ENCODE measurements at regions not wholly inside any gene's neighbourhood (a gene's known extent, or its start where the extent isn't known, plus 50 kb on each side); places are given as distances from the start of the nearest gene placed in this dataset.

DNA sequence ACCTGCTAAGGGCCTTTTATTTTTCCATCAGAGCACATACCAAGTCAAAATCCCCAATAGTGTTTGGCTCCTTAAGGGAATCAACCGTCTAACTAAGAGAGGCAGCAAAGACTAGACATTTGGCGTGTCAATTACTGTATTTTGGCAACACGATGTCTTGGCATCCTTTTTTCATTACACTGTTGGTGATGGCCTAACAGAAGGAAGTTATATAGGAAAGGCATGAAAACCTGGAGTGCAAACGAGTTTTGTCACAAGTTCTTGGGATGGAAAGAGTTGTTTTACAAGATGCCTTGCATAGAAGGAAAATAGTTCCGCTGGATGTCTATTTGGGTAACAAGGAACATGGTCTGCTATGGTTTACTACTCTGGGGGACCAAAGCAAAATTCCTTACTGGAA is 119.2 kb upstream of the TTC29 start:
- no peak for DNase-seq
- Histone ChIP-seq H3K36me3 (no peaks in the 10 kb centered on the region), H3K4me1 (peaks cover 0 to 8% (median 0%) of the 10 kb centered on the region in 9 donors), H3K27me3 (no peaks in the 10 kb centered on the region), H3K4me3 (no peak overlapping the region), H3K27ac (no peak overlapping the region), H3K9me3 (peaks cover 0 to 9% (median 0%) of the 10 kb centered on the region in 11 donors)
- 78 to 87% methylated on average over 5 of the region's 5 CpGs for WGBS, 2 donors
- intact Hi-C loops (cut with DNase I): no loop called here
- ATAC-seq: no peak
- TF ChIP-seq, protein P1, sequence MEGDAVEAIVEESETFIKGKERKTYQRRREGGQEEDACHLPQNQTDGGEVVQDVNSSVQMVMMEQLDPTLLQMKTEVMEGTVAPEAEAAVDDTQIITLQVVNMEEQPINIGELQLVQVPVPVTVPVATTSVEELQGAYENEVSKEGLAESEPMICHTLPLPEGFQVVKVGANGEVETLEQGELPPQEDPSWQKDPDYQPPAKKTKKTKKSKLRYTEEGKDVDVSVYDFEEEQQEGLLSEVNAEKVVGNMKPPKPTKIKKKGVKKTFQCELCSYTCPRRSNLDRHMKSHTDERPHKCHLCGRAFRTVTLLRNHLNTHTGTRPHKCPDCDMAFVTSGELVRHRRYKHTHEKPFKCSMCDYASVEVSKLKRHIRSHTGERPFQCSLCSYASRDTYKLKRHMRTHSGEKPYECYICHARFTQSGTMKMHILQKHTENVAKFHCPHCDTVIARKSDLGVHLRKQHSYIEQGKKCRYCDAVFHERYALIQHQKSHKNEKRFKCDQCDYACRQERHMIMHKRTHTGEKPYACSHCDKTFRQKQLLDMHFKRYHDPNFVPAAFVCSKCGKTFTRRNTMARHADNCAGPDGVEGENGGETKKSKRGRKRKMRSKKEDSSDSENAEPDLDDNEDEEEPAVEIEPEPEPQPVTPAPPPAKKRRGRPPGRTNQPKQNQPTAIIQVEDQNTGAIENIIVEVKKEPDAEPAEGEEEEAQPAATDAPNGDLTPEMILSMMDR (IDR thresholded peaks at IDR 0.05): no peak

DNA sequence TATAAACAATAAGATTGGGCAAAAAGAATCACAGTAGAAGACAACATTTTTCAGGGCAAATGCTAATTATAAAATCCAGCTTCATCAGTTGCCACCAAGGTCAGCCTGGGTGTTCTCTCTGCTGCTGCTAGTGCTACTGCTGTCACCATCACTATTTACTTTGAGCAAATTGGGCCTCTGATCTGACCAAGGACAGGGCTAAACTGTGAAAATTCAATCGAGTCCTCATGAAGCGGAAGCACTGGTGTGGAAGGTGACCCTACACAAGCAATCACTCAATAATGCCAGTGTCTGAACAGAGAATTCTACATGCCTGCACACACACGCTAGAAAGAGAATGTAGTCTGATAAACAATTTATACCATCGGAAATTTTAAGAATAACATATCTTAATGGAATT is 122.9 kb upstream of the TTC29 start:
- H3K4me3 ChIP-seq: no peak overlapping the region
- no peaks in the 10 kb centered on the region for H3K27me3 ChIP-seq
- no peak for ATAC-seq
- WGBS, 2 donors: 87 to 90% methylated on average over 4 of the region's 4 CpGs
- no peak for DNase-seq
- TF ChIP-seq, protein P1 (IDR thresholded peaks at IDR 0.05): no peak
- H3K36me3 ChIP-seq: no peaks in the 10 kb centered on the region
- peaks cover 0 to 15% (median 0%) of the 10 kb centered on the region in 11 donors for H3K9me3 ChIP-seq
- no peak overlapping the region for H3K27ac ChIP-seq
- no peaks in the 10 kb centered on the region for H3K4me1 ChIP-seq
- intact Hi-C loops (cut with DNase I): no loop called here

DNA sequence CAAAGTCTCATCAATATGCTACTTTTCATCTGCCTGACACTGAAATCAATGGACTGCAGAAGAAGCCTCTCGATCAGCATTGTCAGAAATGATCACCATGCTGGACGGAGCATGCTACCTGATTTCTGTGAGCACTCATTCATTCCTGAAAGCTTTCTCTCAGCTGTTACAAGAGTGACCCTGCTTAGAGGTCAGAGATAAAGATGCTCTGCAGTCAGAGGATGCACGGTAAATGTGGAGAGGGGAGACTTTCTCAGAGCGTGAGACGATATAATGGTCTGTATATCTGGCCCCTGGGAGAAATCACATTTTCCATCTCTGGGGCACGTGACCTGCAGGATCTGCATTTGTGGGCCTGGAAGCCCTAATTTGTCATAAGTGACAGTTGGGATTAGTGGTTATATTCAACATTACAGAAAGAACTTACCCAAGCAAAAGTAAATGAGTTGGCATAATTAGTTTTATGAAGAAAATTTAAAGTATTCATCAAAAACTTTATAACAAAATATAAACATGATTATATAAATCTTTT is 125.6 kb upstream of the TTC29 start:
- no peak for ATAC-seq
- Histone ChIP-seq H3K27ac (no peak overlapping the region), H3K9me3 (peaks cover 0 to 17% (median 0%) of the 10 kb centered on the region in 11 donors), H3K4me3 (no peak overlapping the region), H3K36me3 (no peaks in the 10 kb centered on the region), H3K4me1 (no peaks in the 10 kb centered on the region), H3K27me3 (no peaks in the 10 kb centered on the region)
- intact Hi-C loops (cut with DNase I): no loop called here
- TF ChIP-seq, protein P1 (IDR thresholded peaks at IDR 0.05): no peak
- 69 to 73% methylated on average over 6 of the region's 6 CpGs for WGBS, 2 donors
- no peak for DNase-seq

DNA sequence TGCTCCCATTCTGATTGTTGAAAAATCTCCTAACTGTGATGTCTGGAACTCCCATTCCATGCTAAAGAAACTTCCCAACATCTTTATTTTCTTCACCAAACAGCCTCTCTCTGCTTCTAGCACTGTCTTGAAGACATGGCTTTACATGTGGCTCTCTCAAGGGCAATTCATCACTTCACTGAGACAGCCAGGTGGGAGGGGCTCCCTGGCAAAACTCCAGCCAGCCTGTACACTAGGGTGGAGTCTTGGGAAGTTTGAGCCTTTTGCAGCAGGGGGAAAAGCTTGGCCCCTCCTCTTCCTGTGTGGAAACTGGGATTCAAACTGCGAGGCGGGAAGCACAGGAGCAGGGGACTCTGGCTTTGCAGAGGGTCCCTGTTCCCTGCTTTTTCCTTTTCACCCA is 130.5 kb upstream of the TTC29 start:
- Histone ChIP-seq H3K36me3 (no peaks in the 10 kb centered on the region), H3K4me3 (no peak overlapping the region), H3K27ac (no peak overlapping the region), H3K4me1 (peaks cover 0 to 30% (median 20%) of the 10 kb centered on the region in 9 donors), H3K27me3 (no peaks in the 10 kb centered on the region), H3K9me3 (peaks cover 0 to 14% (median 0%) of the 10 kb centered on the region in 11 donors)
- WGBS, 2 donors: 52 to 80% methylated on average over 2 of the region's 2 CpGs
- DNase-seq (no peak), ATAC-seq (no peak)
- TF ChIP-seq, protein P1 (IDR thresholded peaks at IDR 0.05): no peak
- intact Hi-C loops (cut with DNase I): loop anchor here in 1 of 10 donors (5.0 kb wide), 1 partner anchor 39 kb away; no protein-coding TSS in a partner anchor

All from heart right ventricle (tissue), 16 donors.